K562 (cell line): ENCODE measurements at regions not wholly inside any gene's neighbourhood (a gene's known extent, or its start where the extent isn't known, plus 50 kb on each side); places are given as distances from the start of the nearest gene placed in this dataset.

Experiments
- MAZ ChIP-seq, 2 experiments: fragments of 450-650 bp in 1 of 2; sonication (generic) in 1 of 2; formaldehyde crosslinking; IDR thresholded peaks in 1 of 2; conservative IDR thresholded peaks in 1 of 2; 2 replicates each; pipeline versions ENCODE4 v1.4.0 to v1.5.0; 2020; ENCODE audit warnings: mild to moderate bottlenecking in 1 of 2, missing genetic modification reagents in 1 of 2
- NCOA2 ChIP-seq, 2 experiments: fragments of 450-650 bp; IDR thresholded peaks; 2 replicates each; pipeline ENCODE4 v1.6.1; 2018; ENCODE audit warnings: mild to moderate bottlenecking in 2 of 2, moderate library complexity in 1 of 2; ENCODE audit not compliant: partially characterized antibody in 2 of 2
- REST ChIP-seq, 2 experiments: fragments of 450-650 bp; formaldehyde crosslinking in 1 of 2; IDR thresholded peaks; 2 replicates each; pipeline versions ENCODE4 v1.4.0 to v1.6.1; 2014 to 2020; ENCODE audit warnings: mild to moderate bottlenecking in 2 of 2, borderline replicate concordance in 1 of 2, low read depth in 1 of 2
- SIX5 ChIP-seq, 2 experiments: IDR thresholded peaks; 2 replicates each; pipeline ENCODE4 v1.6.1; 2011; ENCODE audit warnings: low read length in 2 of 2, borderline replicate concordance in 1 of 2, low read depth in 1 of 2, mild to moderate bottlenecking in 1 of 2, moderate library complexity in 1 of 2; ENCODE audit not compliant: insufficient read depth in 1 of 2
- ZNF518B ChIP-seq: fragments of 250-450 bp; sonication (Bioruptor Pico); IDR thresholded peaks from 2 replicates; pipeline ENCODE4 v1.5.0; 2021; ENCODE audit warnings: mild to moderate bottlenecking, moderate library complexity

GRCh38 chr20:39489986-39490560 lies 527.9 kb downstream of the DHX35 start (continued):
- TF ChIP-seq REST (IDR thresholded peaks at IDR 0.05; ENCODE audit: borderline replicate concordance): no peak
- TF ChIP-seq REST (CRISPR knock-in tag; IDR thresholded peaks at IDR 0.05; ENCODE audit: low read depth): no peak
- no peak for TF ChIP-seq MAZ (CRISPR knock-in tag; conservative IDR thresholded peaks at IDR 0.05 in 1 of 2, IDR thresholded peaks at IDR 0.05 in 1 of 2)
- no peak for TF ChIP-seq ZNF518B (CRISPR knock-in tag)
- no peak for TF ChIP-seq NCOA2 (IDR thresholded peaks at IDR 0.05; ENCODE audit: partially characterized antibody in 2 of 2)
- TF ChIP-seq SIX5 (IDR thresholded peaks at IDR 0.05; ENCODE audit: borderline replicate concordance in 1 of 2, insufficient read depth in 1 of 2, low read depth in 1 of 2, low read length in 2 of 2): no peak
